Pancreas (tissue), 10 donors: ENCODE measurements at regions not wholly inside any gene's neighbourhood (a gene's known extent, or its start where the extent isn't known, plus 50 kb on each side); places are given as distances from the start of the nearest gene placed in this dataset.

ENCODE experiments used
- ATAC-seq, 4 donors: fragments of 200-7000 bp; cut with Tn5 transposase; one replicate each; pipeline versions ENCODE4 v1.8.0 to v1.9.1; 2020; ENCODE audit warnings: mild to moderate bottlenecking in 4 of 4, moderate library complexity in 4 of 4
- DNase-seq, 6 donors: peaks; one replicate each; pipeline ENCODE4 v3.0.0-alpha.2; 2020
- FAIRE-seq: peaks from 2 replicates; lab custom pipeline; 2012; peaks lifted over from hg19 to GRCh38; lab: Jason Lieb, UNC
- H3K27ac ChIP-seq, 4 donors: fragments of 200-600 bp; sonication (generic); 1 replicate in 3 of 4; 2 replicates in 1 of 4; pipeline versions ENCODE4 v1.5.0 to v1.8.0; 2020
- H3K27me3 ChIP-seq, 4 donors: fragments of 200-600 bp; one replicate each; pipeline ENCODE4 v1.8.0; 2021
- H3K36me3 ChIP-seq, 3 donors: fragments of 200-600 bp; sonication (generic) in 1 of 3; one replicate each; pipeline versions ENCODE4 v1.5.0 to v1.8.0; 2020 to 2021
- H3K4me1 ChIP-seq, 3 donors: fragments of 200-600 bp; one replicate each; pipeline ENCODE4 v1.8.0; 2021
- H3K4me3 ChIP-seq, 4 donors: fragments of 200-600 bp; sonication (generic) in 2 of 4; one replicate each; pipeline versions ENCODE4 v1.5.0 to v1.8.0; 2020 to 2021
- H3K9me3 ChIP-seq, 4 donors: fragments of 200-600 bp; one replicate each; pipeline ENCODE4 v1.8.0; 2021
- WGBS, 2 donors: extraction: QIAGEN DNeasy Blood & Tissue Kit; methylation state at CpG; one replicate each; pipeline ENCODE4 v1.1.7; 2013; 5-methylcytosine and 5-hydroxymethylcytosine counted together
- intact Hi-C, 3 donors: fragments of 100-400 bp; cut with DNase I; formaldehyde crosslinking; loops; one replicate each; pipeline versions ENCODE4 v1.11.1 to v1.14.2; 2022
- TF ChIP-seq, protein P1 (sequence below), 4 donors: fragments of 200-600 bp; sonication (generic) in 3 of 4; IDR thresholded peaks; one replicate each; pipeline versions ENCODE4 v1.5.0 to v1.8.0; 2021; ENCODE audit warnings: antibody characterized with exemption in 4 of 4
- donor health status: healthy with polysubstance abuse.
- donor health status: DM: no; HTN: no; CAD: no; lungs with moderate emphysema.
- donor health status: DM: no; HTN: no; CAD: no.
- donor health status: control.
- donor health status: control.
- donor health status: Bipolar disorder and iron deficiency.
- donor health status: DM: yes; HTN: yes; CAD: no.
- donor health status: DM: no; HTN: no; CAD: no.
- donor health status: DM: no; HTN: no; CAD: no.
- donor health status: DM: yes; HTN: yes; CAD: no.

GRCh38 chr5:121182788-121183490 is 668.7 kb upstream of the FTMT start:
- 50 to 65% methylated on average over 6 of the region's 6 CpGs for WGBS, 2 donors
- H3K4me1 ChIP-seq: no peaks in the 10 kb centered on the region
- H3K36me3 ChIP-seq: no peaks in the 10 kb centered on the region
- no peaks in the 10 kb centered on the region for H3K27me3 ChIP-seq
- H3K4me3 ChIP-seq: no peak overlapping the region
- TF ChIP-seq, protein P1, sequence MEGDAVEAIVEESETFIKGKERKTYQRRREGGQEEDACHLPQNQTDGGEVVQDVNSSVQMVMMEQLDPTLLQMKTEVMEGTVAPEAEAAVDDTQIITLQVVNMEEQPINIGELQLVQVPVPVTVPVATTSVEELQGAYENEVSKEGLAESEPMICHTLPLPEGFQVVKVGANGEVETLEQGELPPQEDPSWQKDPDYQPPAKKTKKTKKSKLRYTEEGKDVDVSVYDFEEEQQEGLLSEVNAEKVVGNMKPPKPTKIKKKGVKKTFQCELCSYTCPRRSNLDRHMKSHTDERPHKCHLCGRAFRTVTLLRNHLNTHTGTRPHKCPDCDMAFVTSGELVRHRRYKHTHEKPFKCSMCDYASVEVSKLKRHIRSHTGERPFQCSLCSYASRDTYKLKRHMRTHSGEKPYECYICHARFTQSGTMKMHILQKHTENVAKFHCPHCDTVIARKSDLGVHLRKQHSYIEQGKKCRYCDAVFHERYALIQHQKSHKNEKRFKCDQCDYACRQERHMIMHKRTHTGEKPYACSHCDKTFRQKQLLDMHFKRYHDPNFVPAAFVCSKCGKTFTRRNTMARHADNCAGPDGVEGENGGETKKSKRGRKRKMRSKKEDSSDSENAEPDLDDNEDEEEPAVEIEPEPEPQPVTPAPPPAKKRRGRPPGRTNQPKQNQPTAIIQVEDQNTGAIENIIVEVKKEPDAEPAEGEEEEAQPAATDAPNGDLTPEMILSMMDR (IDR thresholded peaks at IDR 0.05): no peak
- no peak for FAIRE-seq
- H3K27ac ChIP-seq: no peak overlapping the region
- DNase-seq: no peak
- no peaks in the 10 kb centered on the region for H3K9me3 ChIP-seq
- no peak for ATAC-seq
- intact Hi-C loops: no loop called here

DNA sequence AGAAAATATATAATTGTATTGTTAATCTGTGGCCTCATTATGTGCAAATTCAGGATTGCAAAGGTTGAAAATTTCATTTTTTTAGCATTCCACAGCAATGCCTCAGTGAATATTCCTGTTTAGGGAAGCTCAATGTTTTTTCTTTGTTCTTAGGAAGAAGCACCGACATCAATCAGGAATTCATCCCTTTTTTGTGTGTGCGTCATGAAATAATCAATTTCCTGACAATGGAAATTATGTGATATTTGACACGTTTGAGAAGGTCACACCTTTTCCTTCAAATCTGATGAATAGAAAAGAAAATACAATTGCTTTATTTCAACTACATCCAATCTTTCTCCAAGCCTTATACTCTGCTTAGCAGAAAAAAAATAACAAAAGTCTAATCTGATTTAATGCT is 662.8 kb upstream of the FTMT start:
- no peak for ATAC-seq
- no peaks in the 10 kb centered on the region for H3K36me3 ChIP-seq
- H3K9me3 ChIP-seq: no peaks in the 10 kb centered on the region
- no peak overlapping the region for H3K27ac ChIP-seq
- 38 to 55% methylated on average over 3 of the region's 3 CpGs for WGBS, 2 donors
- FAIRE-seq: no peak
- no peak overlapping the region for H3K4me3 ChIP-seq
- no peaks in the 10 kb centered on the region for H3K27me3 ChIP-seq
- DNase-seq: no peak
- intact Hi-C loops: no loop called here
- TF ChIP-seq, protein P1 (IDR thresholded peaks at IDR 0.05): no peak
- H3K4me1 ChIP-seq: no peaks in the 10 kb centered on the region

DNA sequence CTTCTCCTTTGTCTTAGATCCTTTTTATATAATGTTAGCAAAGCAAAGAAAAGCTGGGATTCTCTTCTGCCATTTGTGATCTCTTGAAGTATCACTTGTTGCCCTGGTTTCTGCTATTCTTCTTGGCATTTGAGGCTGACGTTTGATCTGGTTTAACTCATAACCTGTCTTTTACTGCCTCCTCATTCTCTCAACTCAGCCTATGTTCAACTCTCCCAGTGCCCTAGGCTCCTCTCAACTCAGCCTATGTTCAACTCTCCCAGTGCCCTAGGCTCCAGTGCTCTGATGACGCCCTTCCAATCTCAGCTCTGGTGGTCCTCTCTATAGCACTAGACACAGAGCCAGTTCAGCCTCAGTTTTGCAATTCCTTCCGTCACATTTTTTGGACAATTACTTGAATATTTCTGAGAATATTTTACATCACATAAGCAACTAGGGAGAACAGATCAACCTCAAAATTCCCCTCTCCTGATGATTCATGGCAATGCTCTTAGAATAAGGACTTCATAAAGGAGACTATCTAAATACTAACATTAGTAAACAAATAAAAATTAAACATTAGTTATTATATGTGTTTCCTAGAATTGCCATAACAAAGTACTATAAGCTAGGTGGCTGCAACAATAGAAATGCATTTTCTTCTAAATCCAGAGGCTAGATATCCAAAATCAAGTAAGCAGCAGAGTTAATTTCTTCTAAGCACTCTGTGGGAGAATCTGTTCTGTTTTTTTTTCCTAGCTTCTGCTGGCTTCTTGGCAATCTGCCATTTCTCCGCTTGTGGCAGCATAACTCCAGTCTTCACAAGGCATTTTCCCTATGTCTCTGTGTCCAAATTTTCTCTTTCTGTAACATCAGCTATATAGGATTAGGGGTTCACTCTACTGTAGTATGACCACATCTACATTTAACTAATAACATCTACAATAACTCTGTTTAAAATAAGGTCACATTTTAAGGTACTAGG is 662.1 kb upstream of the FTMT start:
- WGBS, 2 donors: 26 to 43% methylated on average over 4 of the region's 4 CpGs
- Histone ChIP-seq H3K4me1 (no peaks in the 10 kb centered on the region), H3K36me3 (no peaks in the 10 kb centered on the region), H3K27ac (no peak overlapping the region), H3K9me3 (no peaks in the 10 kb centered on the region), H3K27me3 (no peaks in the 10 kb centered on the region), H3K4me3 (no peak overlapping the region)
- ATAC-seq (no peak), DNase-seq (no peak), FAIRE-seq (no peak)
- TF ChIP-seq, protein P1 (IDR thresholded peaks at IDR 0.05): no peak
- intact Hi-C loops: no loop called here

DNA sequence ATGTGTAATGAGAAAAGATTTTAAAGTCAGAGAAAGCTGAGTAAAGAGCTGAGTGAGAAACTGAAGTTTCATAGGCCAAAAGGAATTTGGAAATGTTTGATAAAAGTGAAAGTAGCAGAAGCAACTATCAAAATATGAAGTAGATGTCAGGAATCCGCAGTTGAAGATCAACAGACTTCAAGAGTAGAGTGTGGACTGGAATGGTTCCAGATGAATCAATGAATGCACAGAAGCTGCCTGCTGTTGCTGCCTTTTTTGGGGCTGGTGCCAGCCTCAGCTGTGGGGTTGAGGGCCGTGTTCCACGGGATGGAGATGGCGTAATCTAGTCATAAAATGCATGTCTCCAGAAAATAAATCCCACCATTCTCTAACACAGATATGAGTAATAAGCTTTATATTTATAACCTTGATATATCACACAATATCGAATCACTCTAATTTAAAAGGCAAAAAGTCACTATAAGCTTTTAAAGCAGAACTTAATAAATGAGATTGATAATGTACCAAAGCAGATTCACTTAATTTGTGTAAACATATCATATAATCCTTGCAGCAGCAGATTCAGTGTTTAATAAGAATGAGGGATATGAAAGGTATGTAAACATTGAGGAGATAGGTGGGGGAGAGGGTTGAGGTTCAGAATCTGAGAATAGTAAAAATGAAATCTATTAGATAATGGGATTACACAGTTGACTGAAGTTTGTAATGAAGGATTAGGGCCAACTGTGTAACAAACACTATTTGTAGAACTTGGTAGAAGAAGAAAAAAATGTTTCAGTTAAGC is 652.3 kb upstream of the FTMT start:
- no peaks in the 10 kb centered on the region for H3K36me3 ChIP-seq
- FAIRE-seq (no peak), DNase-seq (no peak), ATAC-seq (no peak)
- no peak overlapping the region for H3K4me3 ChIP-seq
- no peak overlapping the region for H3K27ac ChIP-seq
- intact Hi-C loops: no loop called here
- TF ChIP-seq, protein P1 (IDR thresholded peaks at IDR 0.05): no peak
- 69 to 71% methylated on average over 5 of the region's 5 CpGs for WGBS, 2 donors
- no peaks in the 10 kb centered on the region for H3K9me3 ChIP-seq
- H3K4me1 ChIP-seq: peaks cover 0 to 3% (median 0%) of the 10 kb centered on the region in 3 donors
- no peaks in the 10 kb centered on the region for H3K27me3 ChIP-seq
